ENCODE measurements at regions not wholly inside any gene's neighbourhood (a gene's known extent, or its start where the extent isn't known, plus 50 kb on each side); places are given as distances from the start of the nearest gene placed in this dataset.
"Not testable (repeated sequence)": the region's sequence is repeated elsewhere in the genome, so short reads cannot be mapped to it uniquely, and the experiment has no call there.

DNA sequence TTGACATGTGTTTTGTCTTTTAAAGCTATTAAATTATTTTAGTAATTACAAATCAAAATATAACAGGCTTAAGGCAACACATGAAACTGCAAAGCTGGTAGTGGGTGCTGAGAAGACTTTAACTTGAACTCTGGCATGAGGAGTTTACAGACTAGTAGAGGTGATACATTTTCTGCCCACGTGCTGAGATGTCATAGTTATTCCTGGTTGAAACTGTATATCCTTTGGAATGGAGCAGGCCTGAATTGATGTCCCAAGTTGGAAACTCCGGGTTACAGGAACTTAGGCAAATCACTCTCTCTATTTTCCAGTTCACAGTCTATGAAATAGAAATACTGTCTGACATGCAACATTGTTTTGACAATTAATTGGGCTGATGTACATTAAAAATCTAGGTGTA, 177.1 kb upstream of the NOL4 start:
- no peaks in the 10 kb centered on the region for H3F3A ChIP-seq (ENCODE audit: insufficient read depth, low read length)
- H2AFZ ChIP-seq (ENCODE audit: low read length), result no peak overlapping the region
- no peak overlapping the region for H3K27ac ChIP-seq (ENCODE audit: low read length)
- no peak overlapping the region for H3K9ac ChIP-seq (ENCODE audit: low read length)
- H3K9me2 ChIP-seq (replicated peaks; ENCODE audit: insufficient read depth, low read length), result no peaks in the 10 kb centered on the region
- TF ChIP-seq, protein P1, sequence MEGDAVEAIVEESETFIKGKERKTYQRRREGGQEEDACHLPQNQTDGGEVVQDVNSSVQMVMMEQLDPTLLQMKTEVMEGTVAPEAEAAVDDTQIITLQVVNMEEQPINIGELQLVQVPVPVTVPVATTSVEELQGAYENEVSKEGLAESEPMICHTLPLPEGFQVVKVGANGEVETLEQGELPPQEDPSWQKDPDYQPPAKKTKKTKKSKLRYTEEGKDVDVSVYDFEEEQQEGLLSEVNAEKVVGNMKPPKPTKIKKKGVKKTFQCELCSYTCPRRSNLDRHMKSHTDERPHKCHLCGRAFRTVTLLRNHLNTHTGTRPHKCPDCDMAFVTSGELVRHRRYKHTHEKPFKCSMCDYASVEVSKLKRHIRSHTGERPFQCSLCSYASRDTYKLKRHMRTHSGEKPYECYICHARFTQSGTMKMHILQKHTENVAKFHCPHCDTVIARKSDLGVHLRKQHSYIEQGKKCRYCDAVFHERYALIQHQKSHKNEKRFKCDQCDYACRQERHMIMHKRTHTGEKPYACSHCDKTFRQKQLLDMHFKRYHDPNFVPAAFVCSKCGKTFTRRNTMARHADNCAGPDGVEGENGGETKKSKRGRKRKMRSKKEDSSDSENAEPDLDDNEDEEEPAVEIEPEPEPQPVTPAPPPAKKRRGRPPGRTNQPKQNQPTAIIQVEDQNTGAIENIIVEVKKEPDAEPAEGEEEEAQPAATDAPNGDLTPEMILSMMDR (IDR thresholded peaks at IDR 0.05; ENCODE audit: low read length), result no peak
- TF ChIP-seq EZH2 (optimal IDR thresholded peaks at IDR 0.05; ENCODE audit: low read depth, low read length), result no peak
- TF ChIP-seq EZH2phosphoT487 (IDR thresholded peaks at IDR 0.05; ENCODE audit: low read length), result no peak
- no peak for DNase-seq
- H3K4me3 ChIP-seq (ENCODE audit: low read length), result no peak overlapping the region
- H3K36me3 ChIP-seq (replicated peaks; ENCODE audit: insufficient read depth, low read length), result no peaks in the 10 kb centered on the region
- H3K4me1 ChIP-seq (ENCODE audit: low read length), result no peaks in the 10 kb centered on the region
- H3K27me3 ChIP-seq (replicated peaks; ENCODE audit: insufficient read depth, low read length), result no peaks in the 10 kb centered on the region
- no peaks in the 10 kb centered on the region for H3K9me3 ChIP-seq (replicated peaks; ENCODE audit: insufficient read depth, low read length)
- H3K79me2 ChIP-seq (ENCODE audit: low read length), result no peaks in the 10 kb centered on the region
- H3K4me2 ChIP-seq (ENCODE audit: low read depth, low read length), result no peak overlapping the region
- H4K20me1 ChIP-seq (ENCODE audit: insufficient read depth, low read length), result no peaks in the 10 kb centered on the region

GRCh38 chr18:34407471-34407870, 182.8 kb upstream of the NOL4 start:
- H3K9ac ChIP-seq (ENCODE audit: low read length); H3K9me2 ChIP-seq (replicated peaks; ENCODE audit: insufficient read depth, low read length); H4K20me1 ChIP-seq (ENCODE audit: insufficient read depth, low read length); H3K36me3 ChIP-seq (replicated peaks; ENCODE audit: insufficient read depth, low read length); DNase-seq; H3K27ac ChIP-seq (ENCODE audit: low read length); H3K4me2 ChIP-seq (ENCODE audit: low read depth, low read length); H3K27me3 ChIP-seq (replicated peaks; ENCODE audit: insufficient read depth, low read length); H3K4me3 ChIP-seq (ENCODE audit: low read length); H3K9me3 ChIP-seq (replicated peaks; ENCODE audit: insufficient read depth, low read length); H3K4me1 ChIP-seq (ENCODE audit: low read length); H3K79me2 ChIP-seq (ENCODE audit: low read length); H2AFZ ChIP-seq (ENCODE audit: low read length); H3F3A ChIP-seq (ENCODE audit: insufficient read depth, low read length): not testable (repeated sequence)

- Histone ChIP-seq H3F3A (ENCODE audit: insufficient read depth, low read length) (no peaks in the 10 kb centered on the region), H4K20me1 (ENCODE audit: insufficient read depth, low read length) (no peaks in the 10 kb centered on the region), H2AFZ (ENCODE audit: low read length) (no peak overlapping the region), H3K9me2 (replicated peaks; ENCODE audit: insufficient read depth, low read length) (no peaks in the 10 kb centered on the region), H3K4me2 (ENCODE audit: low read depth, low read length) (no peak overlapping the region), H3K27me3 (replicated peaks; ENCODE audit: insufficient read depth, low read length) (no peaks in the 10 kb centered on the region), H3K9me3 (replicated peaks; ENCODE audit: insufficient read depth, low read length) (no peaks in the 10 kb centered on the region), H3K27ac (ENCODE audit: low read length) (no peak overlapping the region), H3K4me1 (ENCODE audit: low read length) (no peaks in the 10 kb centered on the region), H3K36me3 (replicated peaks; ENCODE audit: insufficient read depth, low read length) (no peaks in the 10 kb centered on the region), H3K79me2 (ENCODE audit: low read length) (no peaks in the 10 kb centered on the region), H3K4me3 (ENCODE audit: low read length) (no peak overlapping the region), H3K9ac (ENCODE audit: low read length) (no peak overlapping the region)
- TF ChIP-seq EZH2 (optimal IDR thresholded peaks at IDR 0.05; ENCODE audit: low read depth, low read length) (no peak), EZH2phosphoT487 (IDR thresholded peaks at IDR 0.05; ENCODE audit: low read length) (no peak)
- TF ChIP-seq, protein P1 (IDR thresholded peaks at IDR 0.05; ENCODE audit: low read length), result no peak
- DNase-seq, result no peak
Measured at GRCh38 chr18:34411952-34412351, 187.2 kb upstream of the NOL4 start.

GRCh38 chr18:34431042-34431441, 206.3 kb upstream of the NOL4 start:
- Histone ChIP-seq H3K4me2 (ENCODE audit: low read depth, low read length) (no peak overlapping the region), H3K4me3 (ENCODE audit: low read length) (no peak overlapping the region), H3K79me2 (ENCODE audit: low read length) (no peaks in the 10 kb centered on the region), H3F3A (ENCODE audit: insufficient read depth, low read length) (no peaks in the 10 kb centered on the region), H3K27me3 (replicated peaks; ENCODE audit: insufficient read depth, low read length) (no peaks in the 10 kb centered on the region), H3K9me2 (replicated peaks; ENCODE audit: insufficient read depth, low read length) (no peaks in the 10 kb centered on the region), H2AFZ (ENCODE audit: low read length) (no peak overlapping the region), H3K27ac (ENCODE audit: low read length) (no peak overlapping the region), H3K36me3 (replicated peaks; ENCODE audit: insufficient read depth, low read length) (no peaks in the 10 kb centered on the region), H4K20me1 (ENCODE audit: insufficient read depth, low read length) (no peaks in the 10 kb centered on the region), H3K4me1 (ENCODE audit: low read length) (no peaks in the 10 kb centered on the region), H3K9ac (ENCODE audit: low read length) (no peak overlapping the region), H3K9me3 (replicated peaks; ENCODE audit: insufficient read depth, low read length) (no peaks in the 10 kb centered on the region)
- no peak for DNase-seq
- TF ChIP-seq EZH2phosphoT487 (IDR thresholded peaks at IDR 0.05; ENCODE audit: low read length) (no peak), EZH2 (optimal IDR thresholded peaks at IDR 0.05; ENCODE audit: low read depth, low read length) (no peak)
- TF ChIP-seq, protein P1 (IDR thresholded peaks at IDR 0.05; ENCODE audit: low read length), result no peak

All from MM.1S (cell line).